ENCODE measurements at regions not wholly inside any gene's neighbourhood (a gene's known extent, or its start where the extent isn't known, plus 50 kb on each side); places are given as distances from the start of the nearest gene placed in this dataset.

DNA sequence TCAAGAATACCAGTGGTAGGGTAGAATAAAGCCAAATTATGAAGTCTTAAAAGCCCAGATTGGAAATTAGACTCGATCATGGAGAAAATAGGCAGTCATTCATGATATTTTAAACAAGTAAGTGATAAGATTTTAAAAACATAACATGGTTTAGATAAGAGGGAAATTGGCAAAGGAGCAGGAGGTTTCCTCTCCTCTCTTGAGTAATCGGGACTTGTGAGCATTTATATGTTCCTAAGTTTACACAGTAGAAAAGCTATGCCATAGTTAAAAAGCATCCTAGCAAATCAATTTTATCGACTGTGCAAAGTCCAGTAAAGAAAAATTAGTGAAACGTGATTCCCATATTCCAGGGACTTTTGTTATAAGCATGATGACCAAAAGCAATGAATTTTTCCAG is 313.2 kb downstream of the AHR start:
- intact Hi-C loops (cut with DNase I; ENCODE audit: low total_unique reads) (loop anchor here (1.0 kb wide), 1 partner anchor 18 kb away; no protein-coding TSS in a partner anchor), in situ Hi-C loops (cut with MboI; ENCODE audit: low pct_ligation_motif_present in 1 of 4, low pct_unique_long_range_greater_than_20kb in 1 of 4, low sequenced_read_pairs in 3 of 4) (no loop called here)
- 77 to 78% methylated on average over 4 of the region's 4 CpGs for WGBS, 2 donors (ENCODE audit: low coverage in 1 of 2)
- Histone ChIP-seq H3K27ac (no peak overlapping the region), H3K27me3 (no peaks in the 10 kb centered on the region), H3K9me3 (no peaks in the 10 kb centered on the region), H3K4me3 (no peak overlapping the region), H3K36me3 (no peaks in the 10 kb centered on the region), H3K4me1 (peaks cover 0 to 3% (median 0%) of the 10 kb centered on the region in 4 donors)
- TF ChIP-seq POLR2A (IDR thresholded peaks at IDR 0.05): no peak
- TF ChIP-seq, protein P1, sequence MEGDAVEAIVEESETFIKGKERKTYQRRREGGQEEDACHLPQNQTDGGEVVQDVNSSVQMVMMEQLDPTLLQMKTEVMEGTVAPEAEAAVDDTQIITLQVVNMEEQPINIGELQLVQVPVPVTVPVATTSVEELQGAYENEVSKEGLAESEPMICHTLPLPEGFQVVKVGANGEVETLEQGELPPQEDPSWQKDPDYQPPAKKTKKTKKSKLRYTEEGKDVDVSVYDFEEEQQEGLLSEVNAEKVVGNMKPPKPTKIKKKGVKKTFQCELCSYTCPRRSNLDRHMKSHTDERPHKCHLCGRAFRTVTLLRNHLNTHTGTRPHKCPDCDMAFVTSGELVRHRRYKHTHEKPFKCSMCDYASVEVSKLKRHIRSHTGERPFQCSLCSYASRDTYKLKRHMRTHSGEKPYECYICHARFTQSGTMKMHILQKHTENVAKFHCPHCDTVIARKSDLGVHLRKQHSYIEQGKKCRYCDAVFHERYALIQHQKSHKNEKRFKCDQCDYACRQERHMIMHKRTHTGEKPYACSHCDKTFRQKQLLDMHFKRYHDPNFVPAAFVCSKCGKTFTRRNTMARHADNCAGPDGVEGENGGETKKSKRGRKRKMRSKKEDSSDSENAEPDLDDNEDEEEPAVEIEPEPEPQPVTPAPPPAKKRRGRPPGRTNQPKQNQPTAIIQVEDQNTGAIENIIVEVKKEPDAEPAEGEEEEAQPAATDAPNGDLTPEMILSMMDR (IDR thresholded peaks at IDR 0.05): no peak
- TF ChIP-seq EP300 (IDR thresholded peaks at IDR 0.05; ENCODE audit: low read depth): no peak
- TF ChIP-seq POLR2AphosphoS5 (IDR thresholded peaks at IDR 0.05): no peak
- DNase-seq: no peak

GRCh38 chr7:17613338-17614041 is 315.0 kb downstream of the AHR start:
- WGBS, 2 donors (ENCODE audit: low coverage in 1 of 2): 96% methylated on average over 2 of the region's 2 CpGs; no CpG with 5 or more reads in 1 of the 2 donors
- intact Hi-C loops (cut with DNase I; ENCODE audit: low total_unique reads): no loop called here
- TF ChIP-seq POLR2A (IDR thresholded peaks at IDR 0.05): no peak
- no peak for TF ChIP-seq POLR2AphosphoS5 (IDR thresholded peaks at IDR 0.05)
- TF ChIP-seq EP300 (IDR thresholded peaks at IDR 0.05; ENCODE audit: low read depth): no peak
- TF ChIP-seq, protein P1 (IDR thresholded peaks at IDR 0.05): no peak

DNA sequence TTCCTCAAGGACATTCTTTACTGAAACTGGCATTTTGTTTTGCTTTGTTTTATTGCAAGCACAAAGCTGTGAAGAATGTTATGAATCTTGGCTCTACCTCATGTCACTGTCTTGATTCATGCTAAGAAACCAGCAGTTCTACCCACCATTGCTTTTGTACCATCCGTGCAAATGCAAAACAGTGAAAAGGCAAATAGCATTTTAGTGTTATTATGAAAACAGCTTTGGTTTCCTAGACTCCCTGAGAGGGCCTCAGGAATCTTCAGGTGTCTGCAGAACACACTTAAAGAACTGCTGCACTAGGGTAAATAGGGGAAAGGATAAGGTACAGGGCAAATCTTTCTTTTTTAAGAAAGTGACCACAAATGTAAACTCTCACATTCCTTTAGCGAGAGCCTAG is 318.9 kb downstream of the AHR start:
- no peak overlapping the region for H3K4me3 ChIP-seq
- H3K4me1 ChIP-seq: peaks cover 0 to 5% (median 0%) of the 10 kb centered on the region in 4 donors
- TF ChIP-seq POLR2A (IDR thresholded peaks at IDR 0.05): no peak
- no peak for TF ChIP-seq POLR2AphosphoS5 (IDR thresholded peaks at IDR 0.05)
- TF ChIP-seq, protein P1 (IDR thresholded peaks at IDR 0.05): no peak
- no peak for TF ChIP-seq EP300 (IDR thresholded peaks at IDR 0.05; ENCODE audit: low read depth)
- H3K27ac ChIP-seq: no peak overlapping the region
- H3K27me3 ChIP-seq: no peaks in the 10 kb centered on the region
- no peaks in the 10 kb centered on the region for H3K36me3 ChIP-seq
- in situ Hi-C loops (cut with MboI; ENCODE audit: low pct_ligation_motif_present in 1 of 4, low pct_unique_long_range_greater_than_20kb in 1 of 4, low sequenced_read_pairs in 3 of 4): no loop called here
- intact Hi-C loops (cut with DNase I; ENCODE audit: low total_unique reads): no loop called here
- no peak for DNase-seq
- H3K9me3 ChIP-seq: no peaks in the 10 kb centered on the region
- 67 to 74% methylated on average over 2 of the region's 2 CpGs for WGBS, 2 donors (ENCODE audit: low coverage in 1 of 2)

More at GRCh38 chr7:17613338-17614041, 315.0 kb downstream of the AHR start:
- Histone ChIP-seq H3K27ac (no peak overlapping the region), H3K36me3 (no peaks in the 10 kb centered on the region), H3K9me3 (no peaks in the 10 kb centered on the region), H3K4me3 (no peak overlapping the region), H3K4me1 (no peaks in the 10 kb centered on the region), H3K27me3 (no peaks in the 10 kb centered on the region)
- DNase-seq: no peak
- in situ Hi-C loops (cut with MboI; ENCODE audit: low pct_ligation_motif_present in 1 of 4, low pct_unique_long_range_greater_than_20kb in 1 of 4, low sequenced_read_pairs in 3 of 4): no loop called here

DNA sequence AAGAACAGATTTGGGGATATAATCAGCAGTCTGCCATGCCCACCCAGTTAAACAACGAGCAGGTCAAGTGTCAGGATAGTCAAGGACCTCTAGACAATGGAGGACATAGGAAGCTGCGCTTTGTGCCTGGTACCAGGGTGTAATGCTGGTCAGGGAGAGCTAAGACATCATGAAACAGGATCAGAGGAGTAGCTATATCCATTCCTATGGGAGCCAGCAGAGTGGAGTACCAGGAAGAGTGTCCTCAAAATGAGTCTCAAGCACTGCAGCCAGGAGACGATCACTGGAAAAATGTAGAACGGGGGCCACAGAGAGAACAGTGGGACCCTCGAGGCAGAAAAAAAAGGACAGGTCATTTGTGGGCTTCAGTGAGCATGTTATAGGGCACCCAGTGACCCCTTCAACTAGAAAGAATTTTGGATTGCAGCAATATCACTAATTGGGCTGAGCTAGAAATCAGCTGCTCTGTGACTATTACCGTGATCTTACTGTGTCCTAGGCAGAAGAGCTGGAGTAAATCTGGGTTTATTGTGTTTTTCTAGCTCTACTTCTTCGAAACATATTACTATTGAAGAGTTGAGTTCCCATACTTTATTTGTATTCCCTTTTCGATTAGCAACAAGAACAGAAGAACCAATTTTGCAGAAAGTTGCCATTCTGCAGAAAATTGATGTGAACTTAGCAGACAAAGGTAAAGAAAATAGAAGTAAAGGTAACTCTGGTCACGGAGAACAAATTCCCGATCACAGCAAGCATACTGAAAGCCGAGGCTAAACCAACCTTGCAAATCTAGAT is 319.6 kb downstream of the AHR start:
- peaks cover 0 to 5% (median 0%) of the 10 kb centered on the region in 4 donors for H3K4me1 ChIP-seq
- intact Hi-C loops (cut with DNase I; ENCODE audit: low total_unique reads) (no loop called here), in situ Hi-C loops (cut with MboI; ENCODE audit: low pct_ligation_motif_present in 1 of 4, low pct_unique_long_range_greater_than_20kb in 1 of 4, low sequenced_read_pairs in 3 of 4) (no loop called here)
- H3K9me3 ChIP-seq: no peaks in the 10 kb centered on the region
- no peak for DNase-seq
- TF ChIP-seq POLR2A (IDR thresholded peaks at IDR 0.05) (no peak), EP300 (IDR thresholded peaks at IDR 0.05; ENCODE audit: low read depth) (no peak), POLR2AphosphoS5 (IDR thresholded peaks at IDR 0.05) (no peak)
- TF ChIP-seq, protein P1 (IDR thresholded peaks at IDR 0.05): no peak
- no peaks in the 10 kb centered on the region for H3K36me3 ChIP-seq
- H3K27me3 ChIP-seq: no peaks in the 10 kb centered on the region
- H3K4me3 ChIP-seq: peak overlapping the region in 2 of 4 donors; percentile 17 to 25
- 65 to 67% methylated on average over 11 of the region's 11 CpGs for WGBS, 2 donors (ENCODE audit: low coverage in 1 of 2)
- H3K27ac ChIP-seq: peak overlapping the region in 2 of 4 donors; percentile 7 to 44
